Lung (tissue), 11 donors: ENCODE measurements at regions not wholly inside any gene's neighbourhood (a gene's known extent, or its start where the extent isn't known, plus 50 kb on each side); places are given as distances from the start of the nearest gene placed in this dataset.

Experiments
- ATAC-seq: fragments of 200-7000 bp; cut with Tn5 transposase; one replicate; pipeline ENCODE4 v1.9.1; 2020; ENCODE audit warnings: moderate number of reproducible peaks; ENCODE audit not compliant: insufficient read depth, low FRiP score
- DNase-seq, 3 donors: peaks; one replicate each; pipeline ENCODE4 v3.0.0-alpha.2; 2013 to 2017
- H3K27ac ChIP-seq, 2 donors: one replicate each; pipeline ENCODE4 v1.5.1; 2013; ENCODE audit warnings: mild to moderate bottlenecking in 2 of 2, moderate library complexity in 2 of 2, control low read depth in 1 of 2, inconsistent platforms in 1 of 2, low read depth in 1 of 2, low read length in 1 of 2
- H3K27me3 ChIP-seq, 3 donors: one replicate each; pipeline ENCODE4 v1.5.1; 2013; ENCODE audit warnings: low read length in 2 of 3; ENCODE audit not compliant: control insufficient read depth in 3 of 3, insufficient read depth in 3 of 3
- H3K36me3 ChIP-seq, 4 donors: one replicate each; pipeline ENCODE4 v1.5.1; 2013; ENCODE audit warnings: low read length in 4 of 4, mild to moderate bottlenecking in 1 of 4, moderate library complexity in 1 of 4; ENCODE audit not compliant: control insufficient read depth in 4 of 4, insufficient read depth in 4 of 4
- H3K4me1 ChIP-seq, 5 donors: one replicate each; pipeline ENCODE4 v1.5.1; 2013; ENCODE audit warnings: low read length in 5 of 5, mild to moderate bottlenecking in 2 of 5, moderate library complexity in 1 of 5; ENCODE audit not compliant: control insufficient read depth in 5 of 5, insufficient read depth in 5 of 5
- H3K4me3 ChIP-seq: one replicate; pipeline ENCODE4 v1.5.1; 2013; ENCODE audit warnings: mild to moderate bottlenecking, control low read depth, moderate library complexity
- H3K9ac ChIP-seq, 2 donors: one replicate each; pipeline ENCODE4 v1.5.1; 2013; ENCODE audit warnings: low read length in 2 of 2, control low read depth in 1 of 2; ENCODE audit not compliant: insufficient read depth in 1 of 2
- H3K9me3 ChIP-seq, 4 donors: one replicate each; pipeline ENCODE4 v1.5.1; 2013; ENCODE audit warnings: low read length in 3 of 4, mild to moderate bottlenecking in 1 of 4, moderate library complexity in 1 of 4; ENCODE audit not compliant: control insufficient read depth in 4 of 4, insufficient read depth in 3 of 4
- CTCF ChIP-seq: IDR thresholded peaks from 2 replicates; pipeline ENCODE4 v1.5.1; 2012; ENCODE audit warnings: mild to moderate bottlenecking; ENCODE audit errors: control extremely low read depth, extremely low read depth
- WGBS, 2 donors: extraction: QIAGEN DNeasy Blood & Tissue Kit; methylation state at CpG; one replicate each; pipeline ENCODE4 v1.1.7; 2013; 5-methylcytosine and 5-hydroxymethylcytosine counted together
- donor health status: control.
- donor health status: control.
- donor health status: Bipolar disorder and iron deficiency.
- donor health status: healthy.
- donor health status: DM: yes; HTN: yes; CAD: no.

- Histone ChIP-seq H3K36me3 (no peaks in the 10 kb centered on the region), H3K4me1 (peaks cover 0 to 4% (median 0%) of the 10 kb centered on the region in 5 donors), H3K27me3 (no peaks in the 10 kb centered on the region), H3K9me3 (no peaks in the 10 kb centered on the region), H3K27ac (no peak overlapping the region), H3K4me3 (no peak overlapping the region), H3K9ac (no peak overlapping the region)
- DNase-seq (peak; percentile 74 to 83 (median 78)), ATAC-seq (peak; percentile 72)
- peak; percentile 30 for TF ChIP-seq CTCF
- 27 to 29% methylated on average over 3 of the region's 3 CpGs for WGBS, 2 donors
These were observed 917.6 kb upstream of the ACVR2A start for GRCh38 chr2:146927080-146927711.

GRCh38 chr2:146918280-146918679, 926.5 kb upstream of the ACVR2A start:
- Histone ChIP-seq H3K4me3 (no peak overlapping the region), H3K4me1 (peaks cover 0 to 2% (median 0%) of the 10 kb centered on the region in 5 donors), H3K27ac (no peak overlapping the region), H3K9me3 (no peaks in the 10 kb centered on the region), H3K9ac (no peak overlapping the region), H3K36me3 (no peaks in the 10 kb centered on the region), H3K27me3 (no peaks in the 10 kb centered on the region)
- no peak for TF ChIP-seq CTCF
- no peak for ATAC-seq
- WGBS, 2 donors, result 64 to 67% methylated on average over 2 of the region's 2 CpGs
- no peak for DNase-seq

- Histone ChIP-seq H3K27ac (no peak overlapping the region), H3K36me3 (no peaks in the 10 kb centered on the region), H3K27me3 (no peaks in the 10 kb centered on the region), H3K4me1 (peaks cover 0 to 4% (median 0%) of the 10 kb centered on the region in 5 donors), H3K9me3 (no peaks in the 10 kb centered on the region), H3K9ac (no peak overlapping the region), H3K4me3 (no peak overlapping the region)
- TF ChIP-seq CTCF, result no peak
- ATAC-seq (no peak), DNase-seq (no peak)
- WGBS, 2 donors, result 55 to 61% methylated on average over 1 of the region's 1 CpG
These were observed 927.3 kb upstream of the ACVR2A start for GRCh38 chr2:146917431-146918042.
